ENCODE measurements at regions not wholly inside any gene's neighbourhood (a gene's known extent, or its start where the extent isn't known, plus 50 kb on each side); places are given as distances from the start of the nearest gene placed in this dataset.

GRCh38 chr2:145654156-145654555 lies 1134.2 kb upstream of the ZEB2 start:
- TF ChIP-seq GABPA (IDR thresholded peaks at IDR 0.05; ENCODE audit: low read depth) (no peak), POLR2AphosphoS5 (IDR thresholded peaks at IDR 0.05; ENCODE audit: low read depth) (no peak), REST (IDR thresholded peaks at IDR 0.05; ENCODE audit: insufficient replicate concordance, low read depth) (no peak)
- TF ChIP-seq, protein P1, sequence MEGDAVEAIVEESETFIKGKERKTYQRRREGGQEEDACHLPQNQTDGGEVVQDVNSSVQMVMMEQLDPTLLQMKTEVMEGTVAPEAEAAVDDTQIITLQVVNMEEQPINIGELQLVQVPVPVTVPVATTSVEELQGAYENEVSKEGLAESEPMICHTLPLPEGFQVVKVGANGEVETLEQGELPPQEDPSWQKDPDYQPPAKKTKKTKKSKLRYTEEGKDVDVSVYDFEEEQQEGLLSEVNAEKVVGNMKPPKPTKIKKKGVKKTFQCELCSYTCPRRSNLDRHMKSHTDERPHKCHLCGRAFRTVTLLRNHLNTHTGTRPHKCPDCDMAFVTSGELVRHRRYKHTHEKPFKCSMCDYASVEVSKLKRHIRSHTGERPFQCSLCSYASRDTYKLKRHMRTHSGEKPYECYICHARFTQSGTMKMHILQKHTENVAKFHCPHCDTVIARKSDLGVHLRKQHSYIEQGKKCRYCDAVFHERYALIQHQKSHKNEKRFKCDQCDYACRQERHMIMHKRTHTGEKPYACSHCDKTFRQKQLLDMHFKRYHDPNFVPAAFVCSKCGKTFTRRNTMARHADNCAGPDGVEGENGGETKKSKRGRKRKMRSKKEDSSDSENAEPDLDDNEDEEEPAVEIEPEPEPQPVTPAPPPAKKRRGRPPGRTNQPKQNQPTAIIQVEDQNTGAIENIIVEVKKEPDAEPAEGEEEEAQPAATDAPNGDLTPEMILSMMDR (IDR thresholded peaks at IDR 0.05; ENCODE audit: insufficient read depth, low read length): no peak

Data from HL-60 (cell line).